AG10803 (cell line): ENCODE measurements at regions not wholly inside any gene's neighbourhood (a gene's known extent, or its start where the extent isn't known, plus 50 kb on each side); places are given as distances from the start of the nearest gene placed in this dataset.

Experiments used
- DNase-seq: peaks from one replicate; pipeline ENCODE4 v3.0.0; 2010; ENCODE audit warnings: low read depth
- H3K4me3 ChIP-seq: 2 replicates; pipeline ENCODE4 v1.5.1; 2011; ENCODE audit warnings: mild to moderate bottlenecking, low read length, control low read depth
- TF ChIP-seq, protein P1 (sequence below): conservative IDR thresholded peaks from 2 replicates; pipeline ENCODE4 v1.5.1; 2011; ENCODE audit warnings: mild to moderate bottlenecking, low read length, control low read depth, inconsistent platforms

DNA sequence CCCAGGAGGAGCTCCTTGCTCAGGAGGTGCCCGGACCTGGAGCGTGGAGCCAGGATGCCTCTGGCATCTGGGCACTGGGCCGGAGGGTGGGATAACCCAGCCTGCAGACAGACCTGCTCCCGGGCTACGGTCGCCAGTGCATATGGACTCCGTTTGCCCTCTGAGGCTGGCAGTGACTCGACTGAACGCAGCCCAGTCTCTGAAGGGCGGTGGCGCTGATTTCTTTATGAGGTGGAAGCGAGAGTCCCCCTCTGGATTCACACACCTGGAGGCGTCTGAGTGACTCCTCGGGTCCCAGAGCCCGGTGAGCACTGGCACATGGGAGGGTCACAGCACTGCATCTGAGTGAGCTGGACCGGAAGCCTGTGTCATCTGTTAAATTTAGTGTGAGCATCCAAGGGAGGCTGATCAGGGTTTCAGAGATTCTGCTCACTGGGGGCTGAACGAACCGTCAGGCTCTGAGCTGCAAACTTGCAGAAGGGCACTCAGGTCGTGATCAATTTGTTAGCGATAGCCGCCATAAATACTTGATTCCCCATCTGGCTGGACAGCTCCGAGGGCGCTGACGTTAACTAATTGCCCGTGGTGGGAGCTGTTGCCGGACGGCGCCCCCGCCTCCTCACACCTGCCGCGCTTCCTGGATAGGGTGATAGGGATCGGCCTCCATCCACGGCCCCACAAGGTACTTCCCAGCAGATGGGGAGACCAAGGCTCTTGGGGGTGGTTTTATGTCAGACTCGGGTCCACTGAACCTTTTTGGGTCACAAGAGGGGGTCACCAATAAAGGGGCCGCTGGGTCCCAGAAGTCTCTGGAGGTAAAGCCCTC lies 60.7 kb upstream of the TTC34 start:
- H3K4me3 ChIP-seq: no peak overlapping the region
- TF ChIP-seq, protein P1, sequence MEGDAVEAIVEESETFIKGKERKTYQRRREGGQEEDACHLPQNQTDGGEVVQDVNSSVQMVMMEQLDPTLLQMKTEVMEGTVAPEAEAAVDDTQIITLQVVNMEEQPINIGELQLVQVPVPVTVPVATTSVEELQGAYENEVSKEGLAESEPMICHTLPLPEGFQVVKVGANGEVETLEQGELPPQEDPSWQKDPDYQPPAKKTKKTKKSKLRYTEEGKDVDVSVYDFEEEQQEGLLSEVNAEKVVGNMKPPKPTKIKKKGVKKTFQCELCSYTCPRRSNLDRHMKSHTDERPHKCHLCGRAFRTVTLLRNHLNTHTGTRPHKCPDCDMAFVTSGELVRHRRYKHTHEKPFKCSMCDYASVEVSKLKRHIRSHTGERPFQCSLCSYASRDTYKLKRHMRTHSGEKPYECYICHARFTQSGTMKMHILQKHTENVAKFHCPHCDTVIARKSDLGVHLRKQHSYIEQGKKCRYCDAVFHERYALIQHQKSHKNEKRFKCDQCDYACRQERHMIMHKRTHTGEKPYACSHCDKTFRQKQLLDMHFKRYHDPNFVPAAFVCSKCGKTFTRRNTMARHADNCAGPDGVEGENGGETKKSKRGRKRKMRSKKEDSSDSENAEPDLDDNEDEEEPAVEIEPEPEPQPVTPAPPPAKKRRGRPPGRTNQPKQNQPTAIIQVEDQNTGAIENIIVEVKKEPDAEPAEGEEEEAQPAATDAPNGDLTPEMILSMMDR: no peak
- DNase-seq: no peak

DNA sequence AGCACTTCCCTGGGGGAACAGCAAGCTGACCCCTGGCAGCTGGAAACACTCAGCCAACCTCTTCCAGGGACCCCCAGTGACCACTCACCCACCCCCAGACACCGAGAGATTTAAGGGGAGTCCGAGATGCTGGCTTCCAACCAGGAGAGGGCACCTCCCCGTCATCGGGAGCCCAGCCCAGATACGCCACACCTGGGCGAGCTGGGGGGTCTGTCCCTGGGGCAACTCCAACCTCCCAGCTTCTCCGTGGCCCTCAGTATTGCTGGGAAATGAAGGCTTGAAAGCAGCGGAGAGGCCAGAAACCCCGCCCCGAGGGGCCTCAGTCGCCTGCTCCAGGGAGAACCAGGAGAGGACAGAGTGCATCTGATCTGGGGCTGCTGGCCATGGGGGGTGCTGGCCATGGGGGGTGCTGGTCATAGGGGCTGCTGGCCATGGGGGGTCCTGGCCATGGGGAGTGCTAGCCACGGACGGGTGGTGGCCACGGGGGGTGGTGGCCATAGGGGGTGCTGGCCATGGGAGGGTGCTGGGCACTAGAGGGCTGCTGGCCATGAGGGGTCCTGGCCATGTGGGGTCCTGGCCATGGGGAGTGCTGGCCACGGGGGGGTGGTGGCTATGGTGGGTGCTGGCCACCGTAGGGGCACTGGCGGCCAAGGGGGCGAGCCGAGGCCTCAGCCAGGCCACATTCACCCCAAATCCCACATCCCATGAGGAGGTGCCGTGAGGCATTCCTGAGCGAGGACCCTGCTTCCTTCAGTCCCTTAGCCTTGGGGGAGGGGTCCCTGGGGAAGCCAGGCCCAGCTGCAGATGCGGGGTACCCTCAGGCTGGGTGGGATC lies 61.5 kb upstream of the TTC34 start:
- DNase-seq: no peak
- TF ChIP-seq, protein P1: no peak
- no peak overlapping the region for H3K4me3 ChIP-seq

DNA sequence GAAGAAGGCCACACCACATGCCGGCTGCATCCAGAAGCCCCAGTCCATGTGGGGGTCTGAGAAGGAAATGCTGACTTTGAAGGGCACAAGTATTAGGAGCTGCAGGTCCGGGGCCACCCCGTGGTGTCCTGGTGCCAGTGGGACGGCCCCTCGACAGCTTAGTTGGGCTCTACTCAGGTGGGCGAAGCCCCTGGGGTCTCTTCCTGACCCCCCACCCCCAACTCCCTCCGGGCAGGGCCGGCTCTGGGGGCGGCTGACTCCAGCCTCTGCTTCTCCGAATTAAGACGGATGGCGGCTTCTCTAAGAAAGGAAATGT lies 62.1 kb upstream of the TTC34 start:
- H3K4me3 ChIP-seq: no peak overlapping the region
- TF ChIP-seq, protein P1: no peak
- no peak for DNase-seq

DNA sequence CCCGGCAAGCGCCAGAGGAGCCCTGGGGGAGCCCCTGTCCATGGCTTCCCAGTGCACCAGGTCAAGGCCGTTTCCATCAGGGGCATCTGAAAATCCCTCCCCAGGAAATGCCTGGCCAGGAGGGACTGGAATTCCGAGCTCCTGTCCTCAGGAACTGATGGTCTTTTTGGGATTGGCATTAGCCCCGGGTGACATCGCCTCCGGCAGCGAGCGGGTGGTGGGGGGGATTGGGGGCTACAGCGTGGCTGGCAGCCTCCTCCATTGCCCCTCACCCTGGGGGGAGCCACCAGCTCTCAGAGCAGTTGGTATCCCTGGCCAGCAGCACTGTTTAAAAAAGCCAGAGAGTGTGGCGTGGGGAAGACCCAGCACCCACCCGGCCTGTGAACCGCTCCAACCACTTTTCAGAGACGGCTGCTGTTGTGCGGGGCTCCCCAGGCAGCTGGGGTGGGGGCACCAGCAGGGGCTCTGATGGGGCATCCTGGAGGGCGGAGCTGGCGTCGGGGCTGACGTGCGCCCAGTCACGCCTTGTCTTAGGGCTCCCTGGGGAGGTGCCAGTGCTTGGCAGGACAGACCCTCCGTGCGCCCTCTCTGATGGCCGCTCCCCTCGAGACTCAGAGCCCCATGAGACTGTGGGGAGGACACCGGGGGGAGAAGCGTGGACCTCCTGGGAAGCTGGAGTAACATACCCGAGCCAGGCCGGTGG lies 62.9 kb upstream of the TTC34 start:
- TF ChIP-seq, protein P1: no peak
- no peak overlapping the region for H3K4me3 ChIP-seq
- DNase-seq: no peak

DNA sequence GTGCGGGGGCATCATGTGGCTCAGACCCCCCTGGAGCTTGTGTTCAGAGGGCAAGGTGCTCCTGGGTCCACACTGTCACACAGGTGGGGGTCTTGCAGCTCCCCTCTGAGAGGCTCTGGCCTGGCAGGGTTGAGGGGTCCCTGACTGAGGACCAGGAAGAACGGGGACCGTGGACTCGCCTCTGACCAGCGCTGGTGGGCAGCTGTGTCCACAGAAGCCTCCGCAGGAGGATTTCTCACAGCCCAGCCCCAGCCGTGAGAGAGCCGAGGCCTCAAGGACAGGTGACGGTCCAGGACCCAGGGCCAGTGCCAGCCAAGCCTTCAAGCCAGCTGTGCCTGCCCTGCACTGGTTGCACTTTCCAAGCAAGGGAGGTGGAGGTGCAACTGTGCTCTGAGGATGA lies 63.5 kb upstream of the TTC34 start:
- DNase-seq: no peak
- TF ChIP-seq, protein P1: no peak
- no peak overlapping the region for H3K4me3 ChIP-seq

DNA sequence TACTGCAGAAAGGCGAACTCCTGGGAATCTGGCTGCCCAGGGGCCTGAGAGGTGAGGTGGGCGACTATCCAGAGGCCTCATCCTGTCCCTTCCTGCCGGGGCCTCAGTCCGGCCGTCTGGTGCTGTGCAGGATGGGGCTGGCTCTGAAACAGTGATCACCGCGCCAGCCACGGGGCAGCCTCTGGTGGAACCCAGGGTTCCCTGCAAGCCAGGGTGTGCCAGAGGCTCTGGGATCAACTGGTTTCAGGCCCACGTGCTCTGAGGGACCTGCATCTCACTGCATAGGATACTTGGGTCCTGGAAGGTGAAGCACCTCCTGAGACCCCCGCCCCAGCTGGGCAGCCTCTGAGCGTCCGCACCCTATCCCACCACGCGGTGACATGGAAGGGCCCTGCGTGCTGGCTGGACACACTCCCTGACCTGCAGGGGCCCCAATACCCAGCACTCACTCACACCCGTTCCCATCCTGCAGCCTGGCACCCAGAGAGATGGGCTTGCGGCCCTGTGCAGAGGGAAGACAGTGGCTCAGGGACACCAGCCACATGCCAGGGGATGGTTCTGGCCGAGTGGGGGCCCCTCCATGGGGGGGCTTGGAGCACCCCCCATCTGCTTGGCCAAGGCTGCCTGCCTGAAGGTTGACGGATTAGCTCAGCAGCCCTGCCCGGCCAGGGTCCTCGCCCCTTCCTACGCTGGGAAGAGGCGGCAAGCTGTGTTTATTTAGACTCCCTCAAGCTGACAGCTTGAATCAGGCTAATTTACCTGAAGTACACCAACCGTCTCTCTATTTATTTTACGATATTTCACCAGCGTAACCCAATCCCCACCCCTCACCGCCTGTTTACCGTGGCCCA lies 64.3 kb upstream of the TTC34 start:
- no peak overlapping the region for H3K4me3 ChIP-seq
- DNase-seq: no peak
- TF ChIP-seq, protein P1: no peak
